Psoas muscle (tissue), 7 donors: ENCODE measurements at regions not wholly inside any gene's neighbourhood (a gene's known extent, or its start where the extent isn't known, plus 50 kb on each side); places are given as distances from the start of the nearest gene placed in this dataset.
A peak's percentile ranks its signal among the peaks of the same experiment; 100 is the strongest.

Source experiments
- ATAC-seq, 4 donors: fragments of 200-7000 bp; cut with Tn5 transposase; one replicate each; pipeline ENCODE4 v1.9.1; 2020; ENCODE audit warnings: moderate library complexity in 3 of 4, mild to moderate bottlenecking in 2 of 4
- DNase-seq, 2 donors: peaks; one replicate each; pipeline ENCODE4 v3.0.0-alpha.2; 2020
- H3K27ac ChIP-seq: fragments of 200-600 bp; one replicate; pipeline ENCODE4 v1.8.0; 2022
- H3K27me3 ChIP-seq, 3 donors: fragments of 200-600 bp in 1 of 3; one replicate each; pipeline versions ENCODE4 v1.6.1 to v1.8.0; 2013 to 2022; ENCODE audit warnings: low read length in 2 of 3, mild to moderate bottlenecking in 2 of 3, moderate library complexity in 1 of 3; ENCODE audit not compliant: insufficient read depth in 3 of 3
- H3K36me3 ChIP-seq, 2 donors: fragments of 200-600 bp in 1 of 2; one replicate each; pipeline versions ENCODE4 v1.6.1 to v1.8.0; 2013 to 2022; ENCODE audit warnings: low read depth in 1 of 2, mild to moderate bottlenecking in 1 of 2, moderate library complexity in 1 of 2; ENCODE audit not compliant: insufficient read depth in 1 of 2
- H3K4me1 ChIP-seq: fragments of 200-600 bp; one replicate; pipeline ENCODE4 v1.8.0; 2022
- H3K4me3 ChIP-seq: fragments of 200-600 bp; one replicate; pipeline ENCODE4 v1.8.0; 2022; ENCODE audit warnings: mild to moderate bottlenecking
- H3K9me3 ChIP-seq: fragments of 200-600 bp; one replicate; pipeline ENCODE4 v1.8.0; 2022
- CTCF ChIP-seq: fragments of 200-600 bp; IDR thresholded peaks from one replicate; pipeline ENCODE4 v1.8.0; 2022; ENCODE audit warnings: antibody characterized with exemption
- WGBS, 3 donors: extraction: QIAGEN DNeasy Blood & Tissue Kit; methylation state at CpG; one replicate each; pipeline versions ENCODE4 v1.1.6 to v1.1.7; 2013; 5-methylcytosine and 5-hydroxymethylcytosine counted together
- intact Hi-C, 2 donors: fragments of 100-400 bp; cut with DNase I; formaldehyde crosslinking; loops; one replicate each; pipeline versions ENCODE4 v1.11.0 to v1.14.2; 2022
- donor health status: healthy with polysubstance abuse.
- donor health status: DM: no; HTN: no; CAD: no; lungs with moderate emphysema.
- donor health status: Bipolar disorder and iron deficiency.
- donor health status: healthy.
- donor health status: DM: yes; HTN: yes; CAD: no.
- donor health status: DM: no; HTN: no; CAD: no.
- donor health status: DM: yes; HTN: yes; CAD: no.

- ATAC-seq (no peak), DNase-seq (no peak)
- no peak for TF ChIP-seq CTCF
- 83 to 88% (median 88%) methylated on average over 2 of the region's 2 CpGs for WGBS, 3 donors
- H3K36me3 ChIP-seq, result no peaks in the 10 kb centered on the region
- no peak overlapping the region for H3K4me3 ChIP-seq
- intact Hi-C loops, result no loop called here
- peaks cover 4 to 37% (median 5%) of the 10 kb centered on the region in 3 donors for H3K27me3 ChIP-seq
- no peaks in the 10 kb centered on the region for H3K9me3 ChIP-seq
- no peaks in the 10 kb centered on the region for H3K4me1 ChIP-seq
- no peak overlapping the region for H3K27ac ChIP-seq
Measured at GRCh38 chr22:27193636-27194035, 536.2 kb downstream of the MIAT start.

GRCh38 chr22:27194096-27194748 is 536.8 kb downstream of the MIAT start:
- no peak overlapping the region for H3K27ac ChIP-seq
- 60 to 80% (median 63%) methylated on average over 4 of the region's 4 CpGs for WGBS, 3 donors
- peaks cover 4 to 41% (median 5%) of the 10 kb centered on the region in 3 donors for H3K27me3 ChIP-seq
- no peak overlapping the region for H3K4me3 ChIP-seq
- ATAC-seq (no peak), DNase-seq (no peak)
- H3K36me3 ChIP-seq, result no peaks in the 10 kb centered on the region
- no peak for TF ChIP-seq CTCF
- no peaks in the 10 kb centered on the region for H3K9me3 ChIP-seq
- no peaks in the 10 kb centered on the region for H3K4me1 ChIP-seq
- intact Hi-C loops, result no loop called here

GRCh38 chr22:27195094-27195493 is 537.7 kb downstream of the MIAT start:
- Histone ChIP-seq H3K27ac (no peak overlapping the region), H3K4me1 (no peaks in the 10 kb centered on the region), H3K36me3 (no peaks in the 10 kb centered on the region), H3K4me3 (no peak overlapping the region), H3K9me3 (no peaks in the 10 kb centered on the region), H3K27me3 (peaks cover 4 to 41% (median 5%) of the 10 kb centered on the region in 3 donors)
- no peak for ATAC-seq
- intact Hi-C loops, result no loop called here
- peak in 1 of 2 donors; percentile 56 for DNase-seq
- WGBS, 3 donors, result 28 to 34% (median 31%) methylated on average over 20 of the region's 20 CpGs
- TF ChIP-seq CTCF, result no peak

- WGBS, 3 donors, result 60 to 68% (median 66%) methylated on average over 5 of the region's 5 CpGs
- ATAC-seq, result no peak
- Histone ChIP-seq H3K4me1 (no peaks in the 10 kb centered on the region), H3K27ac (no peak overlapping the region), H3K27me3 (peaks cover 4 to 43% (median 8%) of the 10 kb centered on the region in 3 donors), H3K4me3 (no peak overlapping the region), H3K36me3 (no peaks in the 10 kb centered on the region), H3K9me3 (no peaks in the 10 kb centered on the region)
- no peak for TF ChIP-seq CTCF
- intact Hi-C loops, result no loop called here
- DNase-seq, result no peak
Measured at GRCh38 chr22:27195494-27195893, 538.1 kb downstream of the MIAT start.

- Histone ChIP-seq H3K4me1 (no peaks in the 10 kb centered on the region), H3K4me3 (no peak overlapping the region), H3K9me3 (no peaks in the 10 kb centered on the region), H3K27ac (no peak overlapping the region), H3K27me3 (peaks cover 4 to 52% (median 8%) of the 10 kb centered on the region in 3 donors), H3K36me3 (no peaks in the 10 kb centered on the region)
- TF ChIP-seq CTCF, result no peak
- no peak for DNase-seq
- no peak for ATAC-seq
- intact Hi-C loops, result no loop called here
- 39 to 47% (median 41%) methylated on average over 4 of the region's 4 CpGs for WGBS, 3 donors
Measured at GRCh38 chr22:27196606-27197005, 539.2 kb downstream of the MIAT start.
